ENCODE measurements at regions not wholly inside any gene's neighbourhood (a gene's known extent, or its start where the extent isn't known, plus 50 kb on each side); places are given as distances from the start of the nearest gene placed in this dataset.
"Not testable (repeated sequence)": the region's sequence is repeated elsewhere in the genome, so short reads cannot be mapped to it uniquely, and the experiment has no call there.

GRCh38 chr7:35931134-35931533, 130.3 kb downstream of the SEPTIN7 start:
- H3K4me1 ChIP-seq (ENCODE audit: insufficient read depth, low read length); H3K9me3 ChIP-seq (ENCODE audit: low read length); H3K27me3 Mint-ChIP-seq; DNase-seq; CTCF ChIA-PET; H3K27me3 ChIP-seq (ENCODE audit: insufficient read depth, low read length, poor library complexity, severe bottlenecking); H3K36me3 ChIP-seq (ENCODE audit: insufficient read depth, low read length); H3K4me3 ChIP-seq (ENCODE audit: low read length); POLR2A ChIA-PET; H3K27ac ChIP-seq (ENCODE audit: low read depth, low read length); H3K4me1 Mint-ChIP-seq; H3K4me3 Mint-ChIP-seq; H3K27ac Mint-ChIP-seq; H3K9me3 Mint-ChIP-seq; H3K36me3 Mint-ChIP-seq: not testable (repeated sequence)

DNA sequence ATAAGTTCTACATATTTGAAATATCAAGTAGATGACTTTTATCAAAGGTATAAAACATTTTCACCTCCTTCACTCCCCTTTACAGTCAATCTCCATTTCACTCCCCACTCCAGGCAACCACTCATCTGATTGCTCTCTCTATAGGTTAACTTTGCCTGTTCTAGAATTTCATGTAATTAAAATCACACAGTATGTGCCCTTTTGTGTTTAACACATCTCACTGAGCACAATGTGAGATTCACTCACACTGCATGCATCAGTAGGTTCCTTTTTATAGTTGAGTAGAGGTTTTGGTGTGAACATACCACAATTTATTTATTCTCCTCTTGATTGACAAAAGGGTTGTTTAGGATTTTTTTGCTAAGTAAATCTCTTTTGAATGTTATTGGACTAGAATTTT, 130.7 kb downstream of the SEPTIN7 start:
- CTCF ChIA-PET; H3K9me3 Mint-ChIP-seq; H3K4me3 Mint-ChIP-seq; H3K27ac Mint-ChIP-seq; H3K36me3 ChIP-seq (ENCODE audit: insufficient read depth, low read length); H3K9me3 ChIP-seq (ENCODE audit: low read length); H3K27me3 ChIP-seq (ENCODE audit: insufficient read depth, low read length, poor library complexity, severe bottlenecking); H3K27ac ChIP-seq (ENCODE audit: low read depth, low read length); H3K27me3 Mint-ChIP-seq; DNase-seq; POLR2A ChIA-PET; H3K4me1 ChIP-seq (ENCODE audit: insufficient read depth, low read length); H3K36me3 Mint-ChIP-seq; H3K4me1 Mint-ChIP-seq; H3K4me3 ChIP-seq (ENCODE audit: low read length): not testable (repeated sequence)

DNA sequence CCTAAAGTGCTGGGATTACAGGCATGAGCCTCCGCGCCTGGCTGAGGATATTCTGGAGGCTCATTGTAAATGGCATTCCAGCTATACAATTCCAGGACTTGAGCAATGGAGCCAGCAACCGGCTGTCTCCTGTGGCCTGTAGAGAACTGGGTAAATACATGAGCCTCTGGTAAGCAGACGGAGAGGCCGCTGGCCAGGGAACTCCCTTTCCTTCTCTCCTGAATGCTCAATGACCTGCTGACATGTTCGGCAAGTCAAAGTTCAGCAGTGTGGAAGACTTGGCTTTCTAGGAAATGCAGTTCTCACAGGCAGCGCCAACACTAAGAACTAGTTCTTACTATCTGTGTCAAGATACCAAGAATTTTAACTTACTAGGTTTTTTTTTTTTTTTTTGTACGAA, 139.8 kb downstream of the SEPTIN7 start:
- H3K4me1 ChIP-seq (ENCODE audit: insufficient read depth, low read length); H3K36me3 ChIP-seq (ENCODE audit: insufficient read depth, low read length); H3K27ac Mint-ChIP-seq; H3K27me3 ChIP-seq (ENCODE audit: insufficient read depth, low read length, poor library complexity, severe bottlenecking); H3K9me3 ChIP-seq (ENCODE audit: low read length); H3K27me3 Mint-ChIP-seq; H3K9me3 Mint-ChIP-seq; POLR2A ChIA-PET; H3K4me3 Mint-ChIP-seq; H3K36me3 Mint-ChIP-seq; DNase-seq; H3K27ac ChIP-seq (ENCODE audit: low read depth, low read length); CTCF ChIA-PET; H3K4me3 ChIP-seq (ENCODE audit: low read length); H3K4me1 Mint-ChIP-seq: not testable (repeated sequence)

DNA sequence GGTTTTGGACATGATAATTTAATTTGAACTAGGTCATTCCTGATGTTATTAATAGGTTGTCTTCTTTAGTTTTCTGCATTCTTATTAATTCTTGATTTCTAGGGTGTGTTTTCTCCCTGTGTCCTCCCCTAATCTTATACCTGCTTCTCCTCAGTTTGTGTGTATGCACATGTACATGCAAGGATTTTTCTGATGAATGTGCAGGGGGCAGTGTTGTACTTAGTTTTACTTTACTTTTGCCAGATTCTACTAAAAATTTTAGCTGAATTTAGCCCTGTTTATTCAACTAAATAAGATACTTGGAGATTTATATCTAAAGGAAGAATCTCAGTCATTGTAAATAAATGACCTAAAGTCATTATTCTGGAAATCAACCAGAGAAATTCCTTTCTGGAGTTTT, 144.8 kb downstream of the SEPTIN7 start:
- H3K36me3 Mint-ChIP-seq; H3K4me3 Mint-ChIP-seq; H3K36me3 ChIP-seq (ENCODE audit: insufficient read depth, low read length); CTCF ChIA-PET; H3K9me3 Mint-ChIP-seq; H3K27ac Mint-ChIP-seq; H3K4me3 ChIP-seq (ENCODE audit: low read length); H3K27me3 ChIP-seq (ENCODE audit: insufficient read depth, low read length, poor library complexity, severe bottlenecking); H3K27me3 Mint-ChIP-seq; H3K4me1 Mint-ChIP-seq; DNase-seq; H3K4me1 ChIP-seq (ENCODE audit: insufficient read depth, low read length); POLR2A ChIA-PET; H3K9me3 ChIP-seq (ENCODE audit: low read length); H3K27ac ChIP-seq (ENCODE audit: low read depth, low read length): not testable (repeated sequence)

- DNase-seq; H3K4me3 ChIP-seq (ENCODE audit: low read length); H3K4me1 Mint-ChIP-seq; H3K36me3 ChIP-seq (ENCODE audit: insufficient read depth, low read length); H3K27ac Mint-ChIP-seq; H3K9me3 Mint-ChIP-seq; CTCF ChIA-PET; H3K4me1 ChIP-seq (ENCODE audit: insufficient read depth, low read length); H3K27me3 ChIP-seq (ENCODE audit: insufficient read depth, low read length, poor library complexity, severe bottlenecking); H3K4me3 Mint-ChIP-seq; POLR2A ChIA-PET; H3K9me3 ChIP-seq (ENCODE audit: low read length); H3K27ac ChIP-seq (ENCODE audit: low read depth, low read length): not testable (repeated sequence)
- H3K36me3 Mint-ChIP-seq = peaks cover 0 to 18% (median 0%) of the 10 kb centered on the region in 3 donors
- H3K27me3 Mint-ChIP-seq = peaks cover 8 to 13% of the 10 kb centered on the region in 2 donors
These were observed 154.9 kb downstream of the SEPTIN7 start for GRCh38 chr7:35955735-35956134.

GRCh38 chr7:35956988-35957387, 156.1 kb downstream of the SEPTIN7 start:
- H3K4me3 Mint-ChIP-seq; H3K4me1 ChIP-seq (ENCODE audit: insufficient read depth, low read length); H3K27me3 ChIP-seq (ENCODE audit: insufficient read depth, low read length, poor library complexity, severe bottlenecking); H3K27ac ChIP-seq (ENCODE audit: low read depth, low read length); DNase-seq; H3K4me3 ChIP-seq (ENCODE audit: low read length); H3K4me1 Mint-ChIP-seq; CTCF ChIA-PET; H3K36me3 ChIP-seq (ENCODE audit: insufficient read depth, low read length); H3K9me3 ChIP-seq (ENCODE audit: low read length); H3K27ac Mint-ChIP-seq; POLR2A ChIA-PET; H3K9me3 Mint-ChIP-seq: not testable (repeated sequence)
- Mint-ChIP-seq H3K27me3 (peaks cover 8 to 13% of the 10 kb centered on the region in 2 donors), H3K36me3 (peaks cover 0 to 18% (median 0%) of the 10 kb centered on the region in 3 donors)

DNA sequence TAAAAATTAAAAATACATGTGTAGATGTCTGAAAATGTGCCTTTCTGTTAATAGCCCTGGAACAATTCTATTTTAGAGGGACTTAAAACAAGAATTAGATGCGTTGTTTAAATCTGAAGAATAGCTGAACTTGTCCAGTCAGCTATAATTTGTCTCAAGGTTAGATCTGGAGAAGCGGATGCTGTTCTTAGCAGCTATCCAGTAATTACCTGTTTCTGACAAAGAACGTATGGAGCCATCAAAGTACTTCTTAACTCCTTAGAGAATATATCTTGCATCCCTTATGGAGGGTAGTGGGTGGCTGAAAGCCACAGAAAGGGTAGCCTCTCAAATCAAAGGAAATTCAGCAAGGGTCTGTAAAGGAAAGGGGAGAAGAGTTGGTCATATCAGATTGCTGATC, 160.4 kb downstream of the SEPTIN7 start:
- H3K4me3 ChIP-seq (ENCODE audit: low read length); H3K27ac Mint-ChIP-seq; H3K36me3 ChIP-seq (ENCODE audit: insufficient read depth, low read length); DNase-seq; H3K9me3 ChIP-seq (ENCODE audit: low read length); CTCF ChIA-PET; H3K27me3 ChIP-seq (ENCODE audit: insufficient read depth, low read length, poor library complexity, severe bottlenecking); H3K27me3 Mint-ChIP-seq; H3K4me3 Mint-ChIP-seq; POLR2A ChIA-PET; H3K4me1 ChIP-seq (ENCODE audit: insufficient read depth, low read length); H3K9me3 Mint-ChIP-seq; H3K27ac ChIP-seq (ENCODE audit: low read depth, low read length); H3K4me1 Mint-ChIP-seq: not testable (repeated sequence)
- peaks cover 0 to 14% (median 0%) of the 10 kb centered on the region in 3 donors for H3K36me3 Mint-ChIP-seq

DNA sequence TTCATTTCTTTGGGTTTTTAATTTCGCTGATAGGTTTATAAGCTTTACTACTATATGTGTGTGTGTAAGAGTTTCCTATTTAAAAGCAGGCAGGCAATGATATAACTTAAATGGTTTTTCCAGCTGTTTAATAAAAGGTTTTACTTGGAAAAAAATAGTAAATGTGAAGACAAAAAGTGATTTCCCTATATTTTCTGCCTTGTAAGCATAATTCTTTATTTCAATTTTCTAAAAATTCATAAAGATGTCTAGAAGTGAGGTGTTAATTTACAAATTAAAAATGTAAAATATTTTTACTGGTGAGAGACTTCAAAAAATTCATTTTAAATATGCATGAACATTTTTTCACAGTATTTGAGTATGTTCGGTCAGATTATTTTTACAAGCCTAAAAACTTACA, 161.8 kb downstream of the SEPTIN7 start:
- H3K9me3 Mint-ChIP-seq; H3K36me3 Mint-ChIP-seq; DNase-seq; H3K4me1 Mint-ChIP-seq; H3K27me3 Mint-ChIP-seq; H3K4me3 Mint-ChIP-seq; H3K36me3 ChIP-seq (ENCODE audit: insufficient read depth, low read length); H3K9me3 ChIP-seq (ENCODE audit: low read length); CTCF ChIA-PET; H3K27me3 ChIP-seq (ENCODE audit: insufficient read depth, low read length, poor library complexity, severe bottlenecking); H3K4me3 ChIP-seq (ENCODE audit: low read length); H3K4me1 ChIP-seq (ENCODE audit: insufficient read depth, low read length); H3K27ac ChIP-seq (ENCODE audit: low read depth, low read length); POLR2A ChIA-PET; H3K27ac Mint-ChIP-seq: not testable (repeated sequence)

DNA sequence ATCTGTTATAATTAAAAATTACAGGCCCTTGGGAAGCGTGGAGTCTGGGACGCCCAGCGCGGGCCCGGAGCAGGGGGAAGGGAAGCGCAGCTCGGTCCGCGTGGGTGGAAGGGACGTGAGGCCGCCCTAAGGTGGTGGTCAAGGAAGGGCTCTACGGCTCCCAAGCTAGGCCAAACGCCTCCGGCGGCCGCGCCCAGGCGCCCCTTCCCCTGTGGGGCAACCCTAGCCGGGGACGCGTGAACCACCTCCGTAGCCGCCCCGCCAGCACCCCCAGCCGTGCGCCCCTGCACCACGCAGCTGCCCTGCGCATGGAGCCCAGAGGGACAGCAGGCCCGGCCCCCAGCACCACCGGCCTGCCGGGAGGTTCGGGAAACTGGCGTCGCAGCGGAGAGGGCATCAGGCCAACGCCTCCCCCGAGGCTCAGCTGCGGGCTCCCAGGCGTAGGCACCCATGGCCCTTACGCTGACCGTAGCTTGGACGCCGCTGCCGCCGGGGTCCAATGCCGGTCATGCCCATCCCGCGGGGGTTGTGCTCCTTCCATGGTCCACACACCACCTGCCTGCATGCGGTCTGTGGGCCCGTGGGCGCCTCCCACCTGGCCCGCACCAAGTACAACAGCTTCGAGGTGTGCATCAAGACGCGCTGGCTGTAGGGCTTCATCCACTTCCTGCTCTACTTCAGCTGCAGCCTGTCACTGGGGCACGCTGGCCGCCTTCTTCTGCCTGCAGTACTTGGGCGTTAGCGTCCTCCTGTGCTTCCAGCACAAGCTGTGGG, 166.7 kb downstream of the SEPTIN7 start:
- no peaks in the 10 kb centered on the region for H3K36me3 ChIP-seq (ENCODE audit: insufficient read depth, low read length)
- H3K27me3 Mint-ChIP-seq = peaks cover 18 to 38% of the 10 kb centered on the region in 2 donors

More for the DNA sequence above, 166.7 kb downstream of the SEPTIN7 start:
- H3K4me3 Mint-ChIP-seq = no peak overlapping the region
- CTCF ChIA-PET = no interaction called here
- no peak overlapping the region for H3K27ac ChIP-seq (ENCODE audit: low read depth, low read length)
- no peaks in the 10 kb centered on the region for H3K4me1 ChIP-seq (ENCODE audit: insufficient read depth, low read length)
- no peaks in the 10 kb centered on the region for H3K9me3 ChIP-seq (ENCODE audit: low read length)
- no peaks in the 10 kb centered on the region for H3K36me3 Mint-ChIP-seq
- H3K27ac Mint-ChIP-seq = no peak overlapping the region
- H3K4me1 Mint-ChIP-seq = peaks cover 4 to 7% (median 7%) of the 10 kb centered on the region in 3 donors
- DNase-seq = no peak
- H3K4me3 ChIP-seq (ENCODE audit: low read length) = no peak overlapping the region
- H3K27me3 ChIP-seq (ENCODE audit: insufficient read depth, low read length, poor library complexity, severe bottlenecking) = peaks cover 10% of the 10 kb centered on the region
- H3K9me3 Mint-ChIP-seq = no peaks in the 10 kb centered on the region
- POLR2A ChIA-PET = no interaction called here
